CD4-positive, CD25-positive, alpha-beta regulatory T cell (primary cell): ENCODE measurements at regions not wholly inside any gene's neighbourhood (a gene's known extent, or its start where the extent isn't known, plus 50 kb on each side); places are given as distances from the start of the nearest gene placed in this dataset.

ENCODE experiments used
- ATAC-seq, 2 donors: fragments of 150-1000 bp; cut with Tn5 transposase; one replicate each; pipeline ENCODE4 v1.10.0; 2021; ENCODE audit warnings: low read depth in 2 of 2, moderate number of reproducible peaks in 2 of 2, moderate library complexity in 1 of 2
- DNase-seq, 3 donors: peaks; one replicate each; pipeline versions ENCODE4 v3.0.0 to v3.0.0-alpha.2; 2012 to 2022; ENCODE audit warnings: mixed read lengths in 1 of 3
- H3K27ac ChIP-seq: one replicate; pipeline ENCODE4 v1.7.0; 2013; ENCODE audit warnings: mild to moderate bottlenecking, low read length; ENCODE audit not compliant: insufficient read depth, poor library complexity, severe bottlenecking
- H3K27me3 ChIP-seq: one replicate; pipeline ENCODE4 v1.7.0; 2013; ENCODE audit warnings: low read length; ENCODE audit not compliant: control insufficient read depth, insufficient read depth
- H3K36me3 ChIP-seq: one replicate; pipeline ENCODE4 v1.7.0; 2013; ENCODE audit warnings: mild to moderate bottlenecking, low read length, moderate library complexity; ENCODE audit not compliant: control insufficient read depth, insufficient read depth
- H3K4me1 ChIP-seq: 2 replicates; pipeline ENCODE4 v1.7.0; 2013; ENCODE audit warnings: mild to moderate bottlenecking, low read length; ENCODE audit not compliant: insufficient read depth, control insufficient read depth, poor library complexity, severe bottlenecking
- H3K4me3 ChIP-seq: one replicate; pipeline ENCODE4 v1.7.0; 2013; ENCODE audit warnings: low read depth, mild to moderate bottlenecking, low read length, moderate library complexity
- H3K9me3 ChIP-seq, 2 experiments: 1 replicate in 1 of 2; 2 replicates in 1 of 2; pipeline ENCODE4 v1.7.0; 2013; ENCODE audit warnings: low read length in 2 of 2, mild to moderate bottlenecking in 1 of 2, moderate library complexity in 1 of 2; ENCODE audit not compliant: control insufficient read depth in 2 of 2
- H3K27ac Mint-ChIP-seq, 3 donors: one replicate each; pipeline ENCODE4 v1.8.0; 2020 to 2022; ENCODE audit warnings: mild to moderate bottlenecking in 3 of 3, mixed read lengths in 3 of 3, moderate library complexity in 2 of 3
- H3K27me3 Mint-ChIP-seq: one replicate; pipeline ENCODE4 v1.8.0; 2022; ENCODE audit warnings: mild to moderate bottlenecking, mixed read lengths
- H3K36me3 Mint-ChIP-seq: one replicate; pipeline ENCODE4 v1.8.0; 2020; ENCODE audit warnings: mixed read lengths
- H3K4me1 Mint-ChIP-seq, 4 donors: one replicate each; pipeline ENCODE4 v1.8.0; 2020 to 2022; ENCODE audit warnings: mixed read lengths in 4 of 4, mild to moderate bottlenecking in 1 of 4
- H3K4me3 Mint-ChIP-seq, 4 donors: one replicate each; pipeline ENCODE4 v1.8.0; 2020 to 2022; ENCODE audit warnings: mild to moderate bottlenecking in 4 of 4, mixed read lengths in 4 of 4, moderate library complexity in 3 of 4
- H3K9me3 Mint-ChIP-seq, 7 donors: one replicate each; pipeline ENCODE4 v1.8.0; 2020 to 2022; ENCODE audit warnings: mixed read lengths in 7 of 7, mild to moderate bottlenecking in 3 of 7, moderate library complexity in 2 of 7

DNA sequence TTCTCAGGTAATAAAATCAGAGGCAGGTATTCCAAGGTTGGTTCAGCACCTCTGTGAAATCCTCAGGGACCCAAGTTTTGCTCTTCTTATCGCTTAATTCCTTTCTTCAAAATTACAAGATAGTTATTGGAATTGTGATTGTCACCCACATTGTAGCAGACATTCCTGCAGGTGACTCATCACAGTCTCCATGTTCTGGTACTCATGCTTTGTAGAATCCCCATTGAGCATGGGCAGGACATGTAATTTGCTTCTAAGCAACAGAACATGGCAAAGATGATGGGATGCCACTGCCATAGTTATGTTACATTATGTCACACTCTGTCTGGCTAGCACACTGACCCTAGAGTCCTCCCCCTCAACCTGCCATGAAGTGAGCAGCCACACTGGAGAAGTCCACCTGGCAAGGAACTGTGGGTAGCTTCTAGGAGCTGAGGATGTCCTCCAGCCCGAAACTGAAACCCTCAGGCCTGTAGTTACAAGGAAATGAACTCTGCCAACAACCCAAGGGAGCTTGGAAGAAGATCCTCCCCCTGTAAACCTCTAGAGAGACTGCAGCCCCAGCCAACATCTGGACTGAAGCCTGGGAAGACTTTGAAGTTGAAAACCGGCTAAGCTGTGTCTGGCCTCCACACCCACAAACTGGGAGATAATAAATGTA, 58.3 kb upstream of the GUCY1A1 start:
- Histone ChIP-seq H3K4me1 (no peaks in the 10 kb centered on the region), H3K27ac (no peak overlapping the region), H3K9me3 (no peaks in the 10 kb centered on the region), H3K36me3 (no peaks in the 10 kb centered on the region), H3K4me3 (no peak overlapping the region), H3K27me3 (no peaks in the 10 kb centered on the region)
- H3K27ac Mint-ChIP-seq = no peak overlapping the region
- ATAC-seq (no peak), DNase-seq (no peak)
- no peaks in the 10 kb centered on the region for H3K27me3 Mint-ChIP-seq
- no peaks in the 10 kb centered on the region for H3K4me1 Mint-ChIP-seq
- H3K4me3 Mint-ChIP-seq = no peak overlapping the region
- H3K9me3 Mint-ChIP-seq = peaks cover 0 to 3% (median 0%) of the 10 kb centered on the region in 7 donors
- H3K36me3 Mint-ChIP-seq = no peaks in the 10 kb centered on the region

DNA sequence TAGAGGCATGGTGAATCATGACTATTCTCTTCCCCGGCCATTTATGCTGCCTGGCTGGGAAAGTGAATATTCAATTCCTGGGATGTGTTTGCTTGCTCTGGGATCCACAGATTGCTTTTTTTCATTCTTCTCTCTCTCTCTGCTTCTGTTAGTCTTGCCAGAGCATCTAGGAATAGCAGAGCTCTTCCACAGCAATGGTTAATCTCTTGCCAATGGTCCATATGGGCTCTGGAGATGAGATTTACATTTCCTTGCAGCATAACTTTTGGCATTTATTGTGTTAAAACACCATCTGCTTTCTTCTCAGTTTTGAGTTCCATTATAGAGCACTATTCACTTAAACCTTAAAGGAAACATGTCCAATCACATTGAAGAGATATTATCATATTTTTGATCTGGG, 59.2 kb upstream of the GUCY1A1 start:
- no peaks in the 10 kb centered on the region for H3K4me1 Mint-ChIP-seq
- Histone ChIP-seq H3K4me3 (no peak overlapping the region), H3K9me3 (no peaks in the 10 kb centered on the region), H3K4me1 (no peaks in the 10 kb centered on the region), H3K27ac (no peak overlapping the region), H3K36me3 (no peaks in the 10 kb centered on the region), H3K27me3 (no peaks in the 10 kb centered on the region)
- DNase-seq (no peak), ATAC-seq (no peak)
- no peaks in the 10 kb centered on the region for H3K36me3 Mint-ChIP-seq
- peak overlapping the region in 1 of 3 donors; percentile 24 for H3K27ac Mint-ChIP-seq
- peaks cover 0 to 3% (median 0%) of the 10 kb centered on the region in 7 donors for H3K9me3 Mint-ChIP-seq
- no peak overlapping the region for H3K4me3 Mint-ChIP-seq
- no peaks in the 10 kb centered on the region for H3K27me3 Mint-ChIP-seq

DNA sequence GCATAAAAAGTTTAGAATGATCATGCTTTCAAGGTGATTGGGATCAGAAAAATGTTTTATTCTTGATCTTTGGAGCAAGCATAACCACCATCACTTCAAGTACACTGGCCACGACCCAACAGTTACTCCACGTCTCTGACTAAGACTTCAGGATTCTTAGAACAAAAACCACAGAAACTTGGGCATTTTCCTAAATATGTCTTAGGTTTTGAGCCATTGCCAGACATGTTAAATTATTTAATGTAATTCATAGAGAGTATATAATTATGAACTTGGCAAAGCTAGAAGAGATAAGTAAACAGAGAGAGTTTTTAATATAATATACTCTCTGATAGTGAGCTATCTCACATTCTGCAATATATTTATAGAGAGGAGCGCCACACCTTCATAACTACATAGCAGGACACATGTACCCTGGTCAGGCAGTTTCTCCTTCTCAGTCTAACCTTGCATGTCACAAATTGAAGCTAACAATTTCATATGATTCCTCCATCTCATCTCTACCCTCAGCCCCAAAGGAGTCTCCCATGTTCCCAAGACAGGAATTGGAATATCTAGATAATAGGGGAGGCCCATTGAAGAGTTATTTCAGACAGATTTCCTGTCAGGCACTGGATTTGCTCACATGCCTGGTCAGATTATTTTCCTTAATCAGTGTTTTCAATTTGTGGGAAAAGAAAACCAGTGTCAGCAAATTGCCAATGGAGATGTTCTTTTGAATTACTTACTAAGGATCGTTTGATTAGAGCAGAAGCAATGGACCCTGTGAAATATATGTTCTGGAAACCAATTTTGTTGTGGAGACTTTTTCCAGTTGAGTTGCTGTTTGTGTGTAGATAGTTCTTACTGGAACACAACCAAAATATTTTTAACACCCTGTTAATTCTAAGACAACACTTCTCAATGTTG, 61.7 kb upstream of the GUCY1A1 start:
- Mint-ChIP-seq H3K4me3 (no peak overlapping the region), H3K27me3 (no peaks in the 10 kb centered on the region), H3K36me3 (no peaks in the 10 kb centered on the region), H3K9me3 (peaks cover 0 to 4% (median 0%) of the 10 kb centered on the region in 7 donors), H3K4me1 (no peaks in the 10 kb centered on the region), H3K27ac (no peak overlapping the region)
- no peak overlapping the region for H3K4me3 ChIP-seq
- no peak for DNase-seq
- no peaks in the 10 kb centered on the region for H3K27me3 ChIP-seq
- ATAC-seq = no peak
- no peaks in the 10 kb centered on the region for H3K9me3 ChIP-seq
- no peaks in the 10 kb centered on the region for H3K4me1 ChIP-seq
- no peaks in the 10 kb centered on the region for H3K36me3 ChIP-seq
- no peak overlapping the region for H3K27ac ChIP-seq

DNA sequence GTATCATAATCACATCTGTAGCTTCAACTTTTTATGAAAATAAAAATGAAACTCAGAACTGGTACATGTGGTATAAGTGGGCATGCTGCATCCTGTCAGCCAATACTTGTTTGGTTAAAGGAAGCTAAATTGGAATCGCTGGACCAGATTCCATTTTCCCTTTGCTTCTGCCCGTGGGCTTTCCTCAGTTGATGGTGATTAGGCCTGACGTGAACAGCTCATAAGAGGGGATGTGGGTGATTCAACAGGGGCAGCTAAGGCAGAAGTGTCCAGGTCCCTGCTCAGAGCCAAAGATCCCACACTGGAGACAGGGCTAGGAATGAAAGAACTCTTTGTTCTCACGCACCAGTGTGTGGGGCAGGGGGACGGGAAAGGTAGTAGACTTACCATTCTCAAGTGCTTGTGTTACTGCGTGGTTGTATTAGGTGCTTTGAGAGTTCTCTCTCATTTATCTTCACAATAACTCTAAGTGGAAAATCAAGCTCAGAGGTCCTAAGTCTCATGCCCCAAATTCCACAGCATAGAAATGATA, 63.2 kb upstream of the GUCY1A1 start:
- Histone ChIP-seq H3K36me3 (no peaks in the 10 kb centered on the region), H3K27me3 (no peaks in the 10 kb centered on the region), H3K4me3 (no peak overlapping the region), H3K9me3 (no peaks in the 10 kb centered on the region), H3K27ac (no peak overlapping the region), H3K4me1 (no peaks in the 10 kb centered on the region)
- no peak overlapping the region for H3K27ac Mint-ChIP-seq
- H3K36me3 Mint-ChIP-seq = no peaks in the 10 kb centered on the region
- no peak overlapping the region for H3K4me3 Mint-ChIP-seq
- peaks cover 0 to 4% (median 0%) of the 10 kb centered on the region in 7 donors for H3K9me3 Mint-ChIP-seq
- ATAC-seq (no peak), DNase-seq (no peak)
- H3K4me1 Mint-ChIP-seq = no peaks in the 10 kb centered on the region
- H3K27me3 Mint-ChIP-seq = no peaks in the 10 kb centered on the region

DNA sequence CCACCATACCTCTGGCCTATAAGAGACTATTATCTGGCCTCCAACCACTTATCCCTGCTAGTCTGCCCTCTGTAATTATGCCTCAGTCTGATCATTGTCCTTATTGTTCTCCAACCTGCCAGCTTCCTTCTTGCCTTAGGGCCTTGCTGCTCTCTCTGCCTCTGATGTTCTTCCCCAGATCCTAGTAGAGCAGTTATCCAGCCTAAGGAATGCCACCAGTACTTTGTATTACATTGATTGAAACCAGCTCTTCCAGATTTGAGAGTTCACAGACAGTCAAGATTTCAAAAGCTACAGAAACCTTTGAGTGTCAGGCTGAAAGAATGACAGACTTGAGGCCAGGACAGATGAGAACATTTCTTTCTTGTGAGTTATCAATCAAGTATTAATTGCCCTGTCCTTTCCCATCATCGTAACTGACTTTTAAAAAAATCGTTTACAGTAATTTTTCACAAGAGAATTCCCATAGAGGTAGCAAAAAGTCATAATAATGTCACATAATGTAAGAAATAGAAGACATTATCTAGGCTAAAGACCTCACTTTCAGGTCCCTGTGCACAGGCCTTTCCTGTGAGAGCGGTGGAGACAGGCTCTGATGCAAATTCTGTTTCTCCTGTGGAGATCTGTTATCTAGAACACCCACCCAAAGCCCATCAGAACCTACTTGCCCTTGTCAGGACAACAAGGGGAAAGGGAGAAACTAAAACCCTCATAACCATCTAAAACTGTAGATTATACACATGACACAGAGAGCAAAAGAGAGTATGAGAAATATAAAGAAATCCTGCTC, 64.1 kb upstream of the GUCY1A1 start:
- Histone ChIP-seq H3K9me3 (no peaks in the 10 kb centered on the region), H3K27ac (no peak overlapping the region), H3K4me1 (no peaks in the 10 kb centered on the region), H3K36me3 (no peaks in the 10 kb centered on the region), H3K27me3 (no peaks in the 10 kb centered on the region), H3K4me3 (no peak overlapping the region)
- no peak for DNase-seq
- no peak overlapping the region for H3K4me3 Mint-ChIP-seq
- no peak overlapping the region for H3K27ac Mint-ChIP-seq
- no peak for ATAC-seq
- H3K9me3 Mint-ChIP-seq = peaks cover 0 to 4% (median 0%) of the 10 kb centered on the region in 7 donors
- no peaks in the 10 kb centered on the region for H3K27me3 Mint-ChIP-seq
- H3K4me1 Mint-ChIP-seq = no peaks in the 10 kb centered on the region
- H3K36me3 Mint-ChIP-seq = no peaks in the 10 kb centered on the region

DNA sequence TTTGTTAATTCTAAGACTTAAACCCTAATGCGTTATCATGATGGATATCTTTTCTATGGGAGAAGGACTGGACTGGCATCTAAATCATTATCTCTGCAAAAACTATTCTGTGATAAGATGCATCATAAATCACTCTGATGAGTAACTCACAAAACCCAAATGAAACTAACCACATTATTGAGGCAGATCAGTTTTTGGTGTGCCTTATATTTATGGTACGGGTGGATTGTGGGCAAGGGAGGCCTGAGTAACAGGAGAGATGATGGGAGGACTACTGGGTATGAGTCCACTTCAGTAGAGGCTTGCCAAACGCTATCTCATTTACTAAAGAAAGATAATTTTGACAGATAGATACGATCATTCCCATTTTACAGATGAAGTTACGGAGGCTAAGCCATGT, 66.4 kb upstream of the GUCY1A1 start:
- no peak for DNase-seq
- H3K27ac Mint-ChIP-seq = no peak overlapping the region
- Histone ChIP-seq H3K36me3 (no peaks in the 10 kb centered on the region), H3K9me3 (no peaks in the 10 kb centered on the region), H3K4me3 (no peak overlapping the region), H3K4me1 (no peaks in the 10 kb centered on the region), H3K27me3 (no peaks in the 10 kb centered on the region), H3K27ac (no peak overlapping the region)
- no peak for ATAC-seq
- H3K27me3 Mint-ChIP-seq = no peaks in the 10 kb centered on the region
- H3K36me3 Mint-ChIP-seq = no peaks in the 10 kb centered on the region
- no peak overlapping the region for H3K4me3 Mint-ChIP-seq
- peaks cover 0 to 3% (median 0%) of the 10 kb centered on the region in 7 donors for H3K9me3 Mint-ChIP-seq
- no peaks in the 10 kb centered on the region for H3K4me1 Mint-ChIP-seq

DNA sequence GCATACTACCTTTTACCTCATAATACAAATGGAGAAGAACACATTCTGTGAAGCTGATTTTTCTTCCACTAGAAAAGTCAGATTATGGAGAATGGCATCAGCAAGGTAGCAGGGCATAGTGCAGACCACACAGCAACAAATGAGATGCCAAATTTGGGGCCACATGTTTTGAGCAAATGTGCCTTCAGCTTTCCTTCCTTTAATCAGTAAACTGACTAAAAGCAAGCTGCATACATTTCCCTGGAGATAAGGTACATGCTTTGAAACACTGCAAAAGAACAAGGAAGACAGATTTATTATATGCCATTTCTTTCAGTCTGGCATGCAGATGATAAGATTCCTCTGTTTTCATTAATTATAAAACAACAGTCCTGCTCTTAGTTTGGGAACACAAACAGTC, 67.1 kb upstream of the GUCY1A1 start:
- Histone ChIP-seq H3K27ac (no peak overlapping the region), H3K9me3 (no peaks in the 10 kb centered on the region), H3K4me3 (no peak overlapping the region), H3K27me3 (no peaks in the 10 kb centered on the region), H3K36me3 (no peaks in the 10 kb centered on the region), H3K4me1 (no peaks in the 10 kb centered on the region)
- no peaks in the 10 kb centered on the region for H3K4me1 Mint-ChIP-seq
- DNase-seq (no peak), ATAC-seq (no peak)
- peaks cover 0 to 3% (median 0%) of the 10 kb centered on the region in 7 donors for H3K9me3 Mint-ChIP-seq
- H3K4me3 Mint-ChIP-seq = no peak overlapping the region
- no peaks in the 10 kb centered on the region for H3K27me3 Mint-ChIP-seq
- no peaks in the 10 kb centered on the region for H3K36me3 Mint-ChIP-seq
- no peak overlapping the region for H3K27ac Mint-ChIP-seq
